ENCODE measurements at regions not wholly inside any gene's neighbourhood (a gene's known extent, or its start where the extent isn't known, plus 50 kb on each side); places are given as distances from the start of the nearest gene placed in this dataset.
"Not testable (repeated sequence)": the region's sequence is repeated elsewhere in the genome, so short reads cannot be mapped to it uniquely, and the experiment has no call there.

GRCh38 chr5:106660681-106661080 lies 1010.1 kb downstream of the EFNA5 start:
- no peak overlapping the region for H3K4me3 Mint-ChIP-seq
- H3K27me3 Mint-ChIP-seq: no peaks in the 10 kb centered on the region
- H3K36me3 Mint-ChIP-seq (ENCODE audit: low read depth): no peaks in the 10 kb centered on the region
- H3K9me3 Mint-ChIP-seq: no peaks in the 10 kb centered on the region
- no peaks in the 10 kb centered on the region for H3K4me1 Mint-ChIP-seq (ENCODE audit: low read depth)
- no peak overlapping the region for H3K27ac Mint-ChIP-seq
- intact Hi-C loops (cut with micrococcal nuclease): no loop called here

- H3K9me3 Mint-ChIP-seq: peaks cover 24% of the 10 kb centered on the region
- H3K36me3 Mint-ChIP-seq (ENCODE audit: low read depth): no peaks in the 10 kb centered on the region
- H3K27me3 Mint-ChIP-seq: no peaks in the 10 kb centered on the region
- no peak overlapping the region for H3K4me3 Mint-ChIP-seq
- intact Hi-C loops (cut with micrococcal nuclease): no loop called here
- no peaks in the 10 kb centered on the region for H3K4me1 Mint-ChIP-seq (ENCODE audit: low read depth)
- H3K27ac Mint-ChIP-seq: no peak overlapping the region
Observed at GRCh38 chr5:106658150-106658549, 1012.6 kb downstream of the EFNA5 start.

DNA sequence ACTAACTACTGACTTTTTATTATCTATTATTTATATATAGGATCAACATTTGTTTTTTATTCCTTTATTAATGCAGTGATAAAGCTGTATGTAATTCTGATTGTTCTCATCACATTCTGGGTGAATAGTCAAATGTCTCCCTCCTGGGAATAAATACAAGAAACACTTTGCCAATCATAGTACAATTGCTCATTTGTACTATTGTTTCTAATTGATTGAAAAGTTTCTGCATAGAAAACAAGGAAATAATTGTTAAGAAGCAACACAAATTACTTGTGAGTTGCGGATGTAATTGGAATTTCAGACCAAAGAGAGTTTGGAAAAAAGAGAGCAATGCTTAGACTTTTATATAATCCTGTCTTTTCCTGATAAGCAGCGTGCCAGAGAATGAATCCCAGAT lies 1013.9 kb downstream of the EFNA5 start:
- Mint-ChIP-seq H3K9me3 (peaks cover 32% of the 10 kb centered on the region), H3K27me3 (no peaks in the 10 kb centered on the region), H3K36me3 (ENCODE audit: low read depth) (no peaks in the 10 kb centered on the region), H3K4me3 (no peak overlapping the region), H3K4me1 (ENCODE audit: low read depth) (no peaks in the 10 kb centered on the region), H3K27ac (no peak overlapping the region)
- intact Hi-C loops (cut with micrococcal nuclease): no loop called here

- Mint-ChIP-seq H3K27me3 (no peaks in the 10 kb centered on the region), H3K4me3 (no peak overlapping the region), H3K27ac (no peak overlapping the region), H3K9me3 (peaks cover 17% of the 10 kb centered on the region), H3K4me1 (ENCODE audit: low read depth) (no peaks in the 10 kb centered on the region), H3K36me3 (ENCODE audit: low read depth) (no peaks in the 10 kb centered on the region)
- intact Hi-C loops (cut with micrococcal nuclease): no loop called here
Observed at GRCh38 chr5:106649031-106649430, 1021.7 kb downstream of the EFNA5 start.

DNA sequence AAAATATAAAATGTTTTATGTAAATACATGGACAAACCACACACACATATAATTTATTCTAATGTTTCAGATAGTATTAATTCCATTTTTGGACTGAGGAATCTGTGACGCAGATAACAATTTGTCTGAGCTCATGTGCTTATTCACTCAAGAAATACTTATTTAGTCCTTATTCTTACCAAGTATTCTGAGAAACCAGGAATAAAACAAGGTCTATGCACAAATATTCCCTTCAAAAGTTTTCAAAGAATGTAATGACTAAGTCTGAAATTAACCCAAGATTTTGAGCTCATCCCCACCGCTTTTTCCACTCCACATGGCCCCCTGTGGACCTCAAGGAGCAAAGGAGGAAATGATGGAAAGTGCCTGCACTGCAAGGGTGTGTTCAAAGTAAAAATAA lies 1022.3 kb downstream of the EFNA5 start:
- no peak overlapping the region for H3K27ac Mint-ChIP-seq
- H3K27me3 Mint-ChIP-seq: no peaks in the 10 kb centered on the region

GRCh38 chr5:106646106-106646505 lies 1024.6 kb downstream of the EFNA5 start:
- H3K4me1 Mint-ChIP-seq (ENCODE audit: low read depth): no peaks in the 10 kb centered on the region
- no peak overlapping the region for H3K27ac Mint-ChIP-seq
- intact Hi-C loops (cut with micrococcal nuclease): no loop called here
- H3K27me3 Mint-ChIP-seq: no peaks in the 10 kb centered on the region
- H3K4me3 Mint-ChIP-seq: no peak overlapping the region
- no peaks in the 10 kb centered on the region for H3K9me3 Mint-ChIP-seq
- no peaks in the 10 kb centered on the region for H3K36me3 Mint-ChIP-seq (ENCODE audit: low read depth)

More for the DNA sequence above, 1022.3 kb downstream of the EFNA5 start:
- intact Hi-C loops (cut with micrococcal nuclease): no loop called here
- no peak overlapping the region for H3K4me3 Mint-ChIP-seq
- H3K9me3 Mint-ChIP-seq: peaks cover 11% of the 10 kb centered on the region
- no peaks in the 10 kb centered on the region for H3K4me1 Mint-ChIP-seq (ENCODE audit: low read depth)
- H3K36me3 Mint-ChIP-seq (ENCODE audit: low read depth): no peaks in the 10 kb centered on the region

DNA sequence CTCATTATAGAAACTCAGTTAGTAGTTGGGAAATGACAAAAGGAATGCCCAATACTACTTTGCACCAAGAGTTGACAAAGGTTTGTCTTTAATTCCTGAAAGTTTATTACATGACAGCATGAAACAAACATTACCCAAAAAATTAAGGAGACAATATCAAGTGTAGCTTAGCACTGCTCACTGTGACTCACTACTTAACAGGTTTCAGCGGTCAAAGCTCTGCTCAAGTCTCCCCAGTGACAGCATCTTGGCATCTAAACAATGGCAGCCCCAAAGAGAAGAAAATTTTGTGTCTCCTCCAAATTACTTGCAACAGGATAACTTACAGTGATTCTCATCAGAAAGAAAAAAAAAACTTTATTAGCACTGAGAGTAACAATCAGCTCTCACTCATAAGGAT lies 1030.2 kb downstream of the EFNA5 start:
- no peaks in the 10 kb centered on the region for H3K4me1 Mint-ChIP-seq (ENCODE audit: low read depth)
- no peaks in the 10 kb centered on the region for H3K27me3 Mint-ChIP-seq
- no peak overlapping the region for H3K27ac Mint-ChIP-seq
- intact Hi-C loops (cut with micrococcal nuclease): no loop called here
- H3K9me3 Mint-ChIP-seq: peaks cover 9% of the 10 kb centered on the region
- no peak overlapping the region for H3K4me3 Mint-ChIP-seq
- no peaks in the 10 kb centered on the region for H3K36me3 Mint-ChIP-seq (ENCODE audit: low read depth)

DNA sequence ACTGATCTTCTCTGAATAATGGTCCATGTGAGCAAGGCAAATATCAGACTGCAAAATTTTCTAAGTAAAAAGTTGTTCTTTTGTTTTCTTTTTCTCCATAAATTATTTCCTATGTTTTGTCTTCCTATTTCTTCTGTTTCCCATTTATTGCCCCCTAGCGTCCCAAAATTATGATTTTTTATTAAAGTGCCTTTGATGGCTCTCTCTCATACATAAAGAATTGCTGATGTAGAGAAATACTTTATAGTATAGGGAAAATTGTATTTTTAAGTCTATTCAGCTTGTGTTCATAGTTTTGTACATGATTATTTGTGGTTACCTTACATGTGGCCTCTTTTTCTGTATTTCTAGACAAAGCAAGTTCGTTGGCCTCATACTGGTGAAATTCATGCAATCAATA lies 1031.2 kb downstream of the EFNA5 start:
- Mint-ChIP-seq H3K4me3 (no peak overlapping the region), H3K4me1 (ENCODE audit: low read depth) (no peaks in the 10 kb centered on the region), H3K36me3 (ENCODE audit: low read depth) (no peaks in the 10 kb centered on the region), H3K27ac (no peak overlapping the region), H3K27me3 (no peaks in the 10 kb centered on the region), H3K9me3 (peaks cover 9% of the 10 kb centered on the region)
- intact Hi-C loops (cut with micrococcal nuclease): no loop called here

- no peak overlapping the region for H3K27ac Mint-ChIP-seq
- peaks cover 9% of the 10 kb centered on the region for H3K9me3 Mint-ChIP-seq
- H3K36me3 Mint-ChIP-seq (ENCODE audit: low read depth): no peaks in the 10 kb centered on the region
- no peak overlapping the region for H3K4me3 Mint-ChIP-seq
- no peaks in the 10 kb centered on the region for H3K4me1 Mint-ChIP-seq (ENCODE audit: low read depth)
- intact Hi-C loops (cut with micrococcal nuclease): no loop called here
- H3K27me3 Mint-ChIP-seq: no peaks in the 10 kb centered on the region
Observed at GRCh38 chr5:106637275-106637674, 1033.5 kb downstream of the EFNA5 start.

DNA sequence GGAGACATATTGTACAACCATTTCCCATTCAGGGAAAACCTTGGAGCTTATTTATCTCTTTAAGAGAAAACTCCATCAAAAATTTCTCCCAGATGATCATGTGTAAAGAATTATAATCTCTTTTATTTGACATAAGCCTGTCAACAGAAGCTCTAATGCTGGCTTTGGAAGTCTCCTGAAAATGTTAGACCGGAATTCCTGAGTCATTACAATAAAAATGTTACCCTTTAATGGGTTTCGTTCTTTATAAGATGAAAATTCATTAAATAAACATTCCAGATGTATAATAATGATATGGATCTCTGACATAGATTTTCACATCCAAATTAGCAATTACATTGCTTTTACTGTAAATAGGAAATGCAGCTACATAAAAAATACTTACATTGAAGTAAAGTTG lies 1036.4 kb downstream of the EFNA5 start:
- intact Hi-C loops (cut with micrococcal nuclease): no loop called here
- H3K4me1 Mint-ChIP-seq (ENCODE audit: low read depth): no peaks in the 10 kb centered on the region
- H3K4me3 Mint-ChIP-seq: no peak overlapping the region
- no peaks in the 10 kb centered on the region for H3K27me3 Mint-ChIP-seq
- H3K36me3 Mint-ChIP-seq (ENCODE audit: low read depth): no peaks in the 10 kb centered on the region
- H3K9me3 Mint-ChIP-seq: peaks cover 9% of the 10 kb centered on the region
- H3K27ac Mint-ChIP-seq: no peak overlapping the region

- Mint-ChIP-seq H3K36me3 (ENCODE audit: low read depth) (no peaks in the 10 kb centered on the region), H3K27ac (no peak overlapping the region), H3K9me3 (peaks cover 9% of the 10 kb centered on the region), H3K4me3 (no peak overlapping the region), H3K27me3 (no peaks in the 10 kb centered on the region), H3K4me1 (ENCODE audit: low read depth) (no peaks in the 10 kb centered on the region)
- intact Hi-C loops (cut with micrococcal nuclease): no loop called here
Observed at GRCh38 chr5:106633825-106634224, 1036.9 kb downstream of the EFNA5 start.

- H3K4me1 Mint-ChIP-seq (ENCODE audit: low read depth); H3K36me3 Mint-ChIP-seq (ENCODE audit: low read depth); intact Hi-C loops (cut with micrococcal nuclease); H3K27ac Mint-ChIP-seq; H3K27me3 Mint-ChIP-seq; H3K4me3 Mint-ChIP-seq: not testable (repeated sequence)
- peaks cover 27% of the 10 kb centered on the region for H3K9me3 Mint-ChIP-seq
Observed at GRCh38 chr5:106628456-106628855, 1042.3 kb downstream of the EFNA5 start.

- no peaks in the 10 kb centered on the region for H3K9me3 Mint-ChIP-seq
- intact Hi-C loops (cut with micrococcal nuclease): no loop called here
- H3K4me1 Mint-ChIP-seq (ENCODE audit: low read depth): no peaks in the 10 kb centered on the region
- no peaks in the 10 kb centered on the region for H3K36me3 Mint-ChIP-seq (ENCODE audit: low read depth)
- no peak overlapping the region for H3K27ac Mint-ChIP-seq
- H3K27me3 Mint-ChIP-seq: no peaks in the 10 kb centered on the region
- H3K4me3 Mint-ChIP-seq: no peak overlapping the region
Observed at GRCh38 chr5:106610041-106610440, 1060.7 kb downstream of the EFNA5 start.

DNA sequence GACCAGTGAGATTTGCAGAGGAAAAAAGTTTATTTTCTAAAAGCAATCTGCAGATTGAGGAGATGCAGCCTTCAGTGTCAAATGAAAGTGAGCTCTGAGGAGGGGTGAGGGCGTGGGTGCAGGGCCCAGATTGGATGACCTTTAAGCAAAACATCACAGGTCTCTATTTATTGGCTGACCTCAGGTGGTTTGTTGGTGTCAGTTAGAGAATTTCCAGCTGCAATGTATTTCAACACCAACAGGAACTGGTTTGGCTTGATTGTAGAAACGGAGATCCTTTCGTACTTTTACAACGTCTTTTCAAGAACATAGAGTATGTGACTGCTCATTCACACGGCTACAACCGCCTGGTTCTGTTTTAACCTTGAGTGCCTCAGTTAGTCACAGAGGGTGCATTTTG lies 1069.1 kb downstream of the EFNA5 start:
- intact Hi-C loops (cut with micrococcal nuclease): no loop called here
- Mint-ChIP-seq H3K36me3 (ENCODE audit: low read depth) (no peaks in the 10 kb centered on the region), H3K27me3 (no peaks in the 10 kb centered on the region), H3K9me3 (no peaks in the 10 kb centered on the region), H3K4me1 (ENCODE audit: low read depth) (no peaks in the 10 kb centered on the region), H3K4me3 (no peak overlapping the region), H3K27ac (no peak overlapping the region)

DNA sequence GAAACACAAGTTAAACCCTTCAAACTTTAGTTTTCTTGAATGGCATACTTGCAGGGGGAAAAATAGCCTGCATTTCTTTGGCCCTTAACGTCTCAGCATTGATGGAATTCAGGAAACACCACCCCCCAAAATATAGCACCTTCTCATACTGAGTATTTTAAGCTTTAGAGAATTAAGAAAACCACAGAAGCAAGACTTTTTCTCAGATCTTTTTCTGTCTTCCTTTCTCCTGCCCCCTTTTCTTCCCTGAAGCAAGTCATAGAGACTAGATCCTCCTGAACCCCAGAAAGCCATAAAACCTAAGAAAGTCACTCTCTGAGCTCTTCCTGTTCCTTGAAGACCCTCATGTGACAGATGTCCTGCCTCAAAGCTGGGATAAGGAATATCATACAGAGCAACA lies 1069.9 kb downstream of the EFNA5 start:
- Mint-ChIP-seq H3K4me3 (no peak overlapping the region), H3K36me3 (ENCODE audit: low read depth) (no peaks in the 10 kb centered on the region), H3K27me3 (no peaks in the 10 kb centered on the region), H3K9me3 (no peaks in the 10 kb centered on the region), H3K27ac (no peak overlapping the region), H3K4me1 (ENCODE audit: low read depth) (no peaks in the 10 kb centered on the region)
- intact Hi-C loops (cut with micrococcal nuclease): no loop called here

DNA sequence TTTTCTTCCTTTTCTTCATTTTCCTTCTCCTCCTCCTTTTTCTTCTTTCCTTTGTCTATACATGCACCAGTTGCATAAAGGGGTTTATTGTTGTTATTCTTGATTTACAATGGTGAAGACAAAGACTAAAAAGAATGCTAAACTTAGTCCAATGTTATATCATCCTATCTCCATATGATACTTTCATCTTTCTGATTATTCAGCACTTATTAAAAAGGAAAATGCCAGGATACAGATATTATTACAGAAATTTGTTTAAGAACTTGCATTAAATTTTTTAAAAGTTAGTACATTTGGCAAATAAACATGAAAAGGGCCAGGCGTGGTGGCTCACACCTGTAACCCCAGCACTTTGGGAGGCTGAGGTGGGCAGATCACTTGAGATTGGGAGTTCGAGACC lies 1074.9 kb downstream of the EFNA5 start:
- no peaks in the 10 kb centered on the region for H3K36me3 Mint-ChIP-seq (ENCODE audit: low read depth)
- H3K27me3 Mint-ChIP-seq: no peaks in the 10 kb centered on the region
- no peaks in the 10 kb centered on the region for H3K4me1 Mint-ChIP-seq (ENCODE audit: low read depth)
- intact Hi-C loops (cut with micrococcal nuclease): no loop called here
- H3K9me3 Mint-ChIP-seq: no peaks in the 10 kb centered on the region
- H3K4me3 Mint-ChIP-seq: no peak overlapping the region
- H3K27ac Mint-ChIP-seq: no peak overlapping the region
